PC-3 (cell line): ENCODE measurements at regions not wholly inside any gene's neighbourhood (a gene's known extent, or its start where the extent isn't known, plus 50 kb on each side); places are given as distances from the start of the nearest gene placed in this dataset.

ENCODE experiments used
- EZH2 ChIP-seq: fragments of 300-600 bp; sonication (generic); IDR thresholded peaks from one replicate; pipeline ENCODE4 v1.6.1; 2017; ENCODE audit warnings: antibody characterized with exemption, mild to moderate bottlenecking, low read length; ENCODE audit not compliant: unreplicated experiment
- EZH2phosphoT487 ChIP-seq: fragments of 300-600 bp; sonication (generic); IDR thresholded peaks from 2 replicates; pipeline ENCODE4 v1.6.1; 2018; ENCODE audit warnings: mild to moderate bottlenecking, antibody characterized with exemption, low read length, borderline replicate concordance
- TF ChIP-seq, protein P1 (sequence below): fragments of 300-600 bp; sonication (generic); conservative IDR thresholded peaks from 2 replicates; pipeline ENCODE4 v1.5.1; 2017; ENCODE audit warnings: antibody characterized with exemption, low read depth, mild to moderate bottlenecking, low read length

DNA sequence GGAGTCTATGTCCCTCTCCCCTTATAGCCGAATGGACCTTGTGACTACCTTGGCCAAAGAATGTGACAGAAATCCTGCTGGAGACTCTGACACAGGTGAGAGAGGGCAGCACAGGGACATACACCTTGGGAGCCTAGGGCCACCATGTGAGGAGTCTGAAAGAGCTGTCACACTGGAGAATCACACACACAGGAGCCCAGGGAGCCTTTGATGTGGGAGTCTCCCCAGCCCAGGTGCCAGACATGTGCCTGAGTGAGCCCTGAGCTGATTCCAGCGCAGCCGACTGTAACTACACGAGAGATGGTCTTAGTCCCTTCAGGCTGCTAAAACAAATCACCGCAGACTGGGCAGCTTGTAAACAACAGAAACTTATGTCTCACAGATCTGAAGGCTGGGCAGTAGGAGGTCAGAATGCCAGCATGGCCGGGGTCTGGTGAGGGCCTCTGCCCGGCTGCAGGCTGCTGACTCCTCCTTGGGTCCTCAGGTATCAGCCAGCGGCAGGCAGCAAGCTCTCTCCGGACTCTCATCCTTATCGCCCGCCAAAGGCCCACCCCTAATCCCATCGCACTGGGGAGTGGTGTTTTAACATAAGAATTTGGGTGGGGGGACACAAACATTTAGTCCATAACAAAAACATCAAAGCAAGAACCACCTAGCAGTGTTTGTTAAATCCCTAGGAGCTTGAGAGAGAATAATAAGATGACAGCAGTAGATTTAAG, 63.8 kb upstream of the GPR45 start:
- TF ChIP-seq, protein P1, sequence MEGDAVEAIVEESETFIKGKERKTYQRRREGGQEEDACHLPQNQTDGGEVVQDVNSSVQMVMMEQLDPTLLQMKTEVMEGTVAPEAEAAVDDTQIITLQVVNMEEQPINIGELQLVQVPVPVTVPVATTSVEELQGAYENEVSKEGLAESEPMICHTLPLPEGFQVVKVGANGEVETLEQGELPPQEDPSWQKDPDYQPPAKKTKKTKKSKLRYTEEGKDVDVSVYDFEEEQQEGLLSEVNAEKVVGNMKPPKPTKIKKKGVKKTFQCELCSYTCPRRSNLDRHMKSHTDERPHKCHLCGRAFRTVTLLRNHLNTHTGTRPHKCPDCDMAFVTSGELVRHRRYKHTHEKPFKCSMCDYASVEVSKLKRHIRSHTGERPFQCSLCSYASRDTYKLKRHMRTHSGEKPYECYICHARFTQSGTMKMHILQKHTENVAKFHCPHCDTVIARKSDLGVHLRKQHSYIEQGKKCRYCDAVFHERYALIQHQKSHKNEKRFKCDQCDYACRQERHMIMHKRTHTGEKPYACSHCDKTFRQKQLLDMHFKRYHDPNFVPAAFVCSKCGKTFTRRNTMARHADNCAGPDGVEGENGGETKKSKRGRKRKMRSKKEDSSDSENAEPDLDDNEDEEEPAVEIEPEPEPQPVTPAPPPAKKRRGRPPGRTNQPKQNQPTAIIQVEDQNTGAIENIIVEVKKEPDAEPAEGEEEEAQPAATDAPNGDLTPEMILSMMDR, result no peak
- TF ChIP-seq EZH2phosphoT487, result no peak
- TF ChIP-seq EZH2, result no peak
